Gastroesophageal sphincter (tissue), 3 donors: ENCODE measurements at regions not wholly inside any gene's neighbourhood (a gene's known extent, or its start where the extent isn't known, plus 50 kb on each side); places are given as distances from the start of the nearest gene placed in this dataset.

ENCODE experiments used
- POLR2AphosphoS5 ChIP-seq: sonication (generic); formaldehyde crosslinking; IDR thresholded peaks from one replicate; pipeline ENCODE4 v1.6.1; 2017; ENCODE audit warnings: antibody characterized with exemption
- TF ChIP-seq, protein P1 (sequence below), 4 experiments: fragments of 200-600 bp in 2 of 4; fragments of 450-650 bp in 2 of 4; sonication (generic) in 1 of 4; IDR thresholded peaks; one replicate each; pipeline ENCODE4 v1.5.1; 2017 to 2019; ENCODE audit warnings: antibody characterized with exemption in 4 of 4, mild to moderate bottlenecking in 2 of 4, moderate library complexity in 2 of 4

DNA sequence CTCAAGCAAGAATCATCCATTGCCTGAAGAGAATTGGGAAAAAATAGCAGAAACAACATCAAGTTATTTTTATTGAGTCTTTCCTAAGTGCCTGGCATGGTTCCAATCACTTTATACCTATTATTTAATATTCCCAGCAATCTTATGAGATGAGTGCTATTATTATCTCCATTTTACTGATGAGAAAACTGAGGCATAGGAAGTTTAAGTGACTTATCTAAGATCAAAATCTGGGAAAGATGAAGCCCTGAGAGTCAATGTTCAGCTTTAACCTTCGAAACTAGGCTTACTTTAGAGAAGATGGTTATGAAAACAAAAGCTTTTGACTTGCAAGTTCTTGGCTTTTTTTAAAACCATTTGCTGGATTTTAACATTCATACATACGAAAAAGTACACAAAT, 141.6 kb downstream of the APIP start:
- TF ChIP-seq, protein P1, sequence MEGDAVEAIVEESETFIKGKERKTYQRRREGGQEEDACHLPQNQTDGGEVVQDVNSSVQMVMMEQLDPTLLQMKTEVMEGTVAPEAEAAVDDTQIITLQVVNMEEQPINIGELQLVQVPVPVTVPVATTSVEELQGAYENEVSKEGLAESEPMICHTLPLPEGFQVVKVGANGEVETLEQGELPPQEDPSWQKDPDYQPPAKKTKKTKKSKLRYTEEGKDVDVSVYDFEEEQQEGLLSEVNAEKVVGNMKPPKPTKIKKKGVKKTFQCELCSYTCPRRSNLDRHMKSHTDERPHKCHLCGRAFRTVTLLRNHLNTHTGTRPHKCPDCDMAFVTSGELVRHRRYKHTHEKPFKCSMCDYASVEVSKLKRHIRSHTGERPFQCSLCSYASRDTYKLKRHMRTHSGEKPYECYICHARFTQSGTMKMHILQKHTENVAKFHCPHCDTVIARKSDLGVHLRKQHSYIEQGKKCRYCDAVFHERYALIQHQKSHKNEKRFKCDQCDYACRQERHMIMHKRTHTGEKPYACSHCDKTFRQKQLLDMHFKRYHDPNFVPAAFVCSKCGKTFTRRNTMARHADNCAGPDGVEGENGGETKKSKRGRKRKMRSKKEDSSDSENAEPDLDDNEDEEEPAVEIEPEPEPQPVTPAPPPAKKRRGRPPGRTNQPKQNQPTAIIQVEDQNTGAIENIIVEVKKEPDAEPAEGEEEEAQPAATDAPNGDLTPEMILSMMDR (IDR thresholded peaks at IDR 0.05): no peak
- TF ChIP-seq POLR2AphosphoS5: no peak
